ENCODE measurements at regions not wholly inside any gene's neighbourhood (a gene's known extent, or its start where the extent isn't known, plus 50 kb on each side); places are given as distances from the start of the nearest gene placed in this dataset.

GRCh38 chr12:97301576-97301975 is 161.0 kb upstream of the RMST start:
- Histone ChIP-seq H3K36me3 (no peaks in the 10 kb centered on the region), H3K9me3 (no peaks in the 10 kb centered on the region)

GRCh38 chr12:97305651-97306050 is 157.0 kb upstream of the RMST start:
- Histone ChIP-seq H3K4me1 (no peaks in the 10 kb centered on the region), H3K36me3 (no peaks in the 10 kb centered on the region), H3K9me3 (no peaks in the 10 kb centered on the region), H3K27me3 (no peaks in the 10 kb centered on the region), H3K4me3 (ENCODE audit: low read depth, low read length) (no peak overlapping the region)
- TF ChIP-seq CTCF (IDR thresholded peaks at IDR 0.05; ENCODE audit: low read depth, low read length) = no peak
- no peak for DNase-seq

More at GRCh38 chr12:97301576-97301975, 161.0 kb upstream of the RMST start:
- no peak for DNase-seq
- Histone ChIP-seq H3K4me3 (ENCODE audit: low read depth, low read length) (no peak overlapping the region), H3K27me3 (no peaks in the 10 kb centered on the region), H3K4me1 (no peaks in the 10 kb centered on the region)
- no peak for TF ChIP-seq CTCF (IDR thresholded peaks at IDR 0.05; ENCODE audit: low read depth, low read length)

GRCh38 chr12:97306147-97306546 is 156.5 kb upstream of the RMST start:
- DNase-seq = no peak
- Histone ChIP-seq H3K4me1 (no peaks in the 10 kb centered on the region), H3K36me3 (no peaks in the 10 kb centered on the region), H3K27me3 (no peaks in the 10 kb centered on the region), H3K4me3 (ENCODE audit: low read depth, low read length) (no peak overlapping the region), H3K9me3 (no peaks in the 10 kb centered on the region)
- no peak for TF ChIP-seq CTCF (IDR thresholded peaks at IDR 0.05; ENCODE audit: low read depth, low read length)

GRCh38 chr12:97308576-97309198 is 153.9 kb upstream of the RMST start:
- Histone ChIP-seq H3K4me1 (no peaks in the 10 kb centered on the region), H3K9me3 (no peaks in the 10 kb centered on the region), H3K27me3 (no peaks in the 10 kb centered on the region), H3K4me3 (ENCODE audit: low read depth, low read length) (no peak overlapping the region), H3K36me3 (no peaks in the 10 kb centered on the region)
- peak; percentile 19 for DNase-seq
- TF ChIP-seq CTCF (IDR thresholded peaks at IDR 0.05; ENCODE audit: low read depth, low read length) = peak; percentile 65

GRCh38 chr12:97309921-97310320 is 152.7 kb upstream of the RMST start:
- DNase-seq = no peak
- Histone ChIP-seq H3K27me3 (no peaks in the 10 kb centered on the region), H3K4me1 (no peaks in the 10 kb centered on the region), H3K9me3 (no peaks in the 10 kb centered on the region), H3K4me3 (ENCODE audit: low read depth, low read length) (no peak overlapping the region), H3K36me3 (no peaks in the 10 kb centered on the region)
- TF ChIP-seq CTCF (IDR thresholded peaks at IDR 0.05; ENCODE audit: low read depth, low read length) = no peak

- H3K36me3 ChIP-seq = no peaks in the 10 kb centered on the region
- no peaks in the 10 kb centered on the region for H3K4me1 ChIP-seq
- no peaks in the 10 kb centered on the region for H3K9me3 ChIP-seq
- H3K27me3 ChIP-seq = no peaks in the 10 kb centered on the region
- no peak for DNase-seq
- peak; percentile 10; the same call in 1 of the 2 replicates for TF ChIP-seq CTCF (IDR thresholded peaks at IDR 0.05; ENCODE audit: low read depth, low read length)
- H3K4me3 ChIP-seq (ENCODE audit: low read depth, low read length) = no peak overlapping the region
These were observed 150.0 kb upstream of the RMST start for GRCh38 chr12:97312570-97313135.
